GM21381 (cell line): ENCODE measurements at regions not wholly inside any gene's neighbourhood (a gene's known extent, or its start where the extent isn't known, plus 50 kb on each side); places are given as distances from the start of the nearest gene placed in this dataset.
A peak's percentile ranks its signal among the peaks of the same experiment; 100 is the strongest.
"Not testable (repeated sequence)": the region's sequence is repeated elsewhere in the genome, so short reads cannot be mapped to it uniquely, and the experiment has no call there.

Source experiments
- ATAC-seq: cut with Tn5 transposase; IDR thresholded peaks from one replicate; pipeline ENCODE4 v1.9.1; 2021; ENCODE audit warnings: mild to moderate bottlenecking, moderate library complexity; ENCODE audit not compliant: unreplicated experiment

DNA sequence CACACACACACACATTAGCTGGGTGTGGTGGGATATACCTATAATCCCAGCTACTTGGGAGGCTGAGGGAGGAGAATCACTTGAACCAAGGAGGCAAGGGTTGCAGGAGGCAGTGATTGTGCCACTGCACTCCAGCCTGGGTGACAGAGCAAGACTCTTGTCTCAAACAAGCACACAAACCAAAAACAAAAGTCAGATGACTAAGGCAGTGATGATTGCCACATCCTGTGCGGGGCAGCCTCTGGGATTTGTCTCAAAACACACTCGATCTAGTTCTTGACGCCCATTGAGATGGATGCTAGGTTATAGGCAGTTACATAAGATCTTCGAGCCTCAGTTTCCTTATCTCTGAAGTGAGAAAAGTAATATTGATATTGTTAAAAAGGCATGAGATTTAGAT is 57.8 kb upstream of the NBPF8 start:
- not testable (repeated sequence) for ATAC-seq

DNA sequence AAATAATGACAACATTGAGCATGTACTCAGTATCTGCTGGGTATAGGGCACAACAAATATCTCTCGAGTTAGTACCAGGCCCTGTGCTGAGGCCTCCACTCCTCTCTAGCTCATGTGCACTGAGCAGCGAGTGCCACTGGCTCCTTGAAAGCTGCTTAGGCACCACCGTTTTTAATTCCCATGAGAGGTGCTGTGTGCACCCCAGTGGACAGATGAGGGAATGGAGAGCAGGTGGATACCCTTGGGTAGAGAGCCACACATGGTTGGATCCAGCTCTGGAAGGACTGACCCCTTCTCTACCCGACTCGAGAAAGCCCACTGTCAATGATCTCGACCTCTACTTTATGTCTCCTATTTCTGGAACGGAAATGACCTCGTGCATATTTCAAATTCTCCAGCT is 58.7 kb upstream of the NBPF8 start:
- not testable (repeated sequence) for ATAC-seq

DNA sequence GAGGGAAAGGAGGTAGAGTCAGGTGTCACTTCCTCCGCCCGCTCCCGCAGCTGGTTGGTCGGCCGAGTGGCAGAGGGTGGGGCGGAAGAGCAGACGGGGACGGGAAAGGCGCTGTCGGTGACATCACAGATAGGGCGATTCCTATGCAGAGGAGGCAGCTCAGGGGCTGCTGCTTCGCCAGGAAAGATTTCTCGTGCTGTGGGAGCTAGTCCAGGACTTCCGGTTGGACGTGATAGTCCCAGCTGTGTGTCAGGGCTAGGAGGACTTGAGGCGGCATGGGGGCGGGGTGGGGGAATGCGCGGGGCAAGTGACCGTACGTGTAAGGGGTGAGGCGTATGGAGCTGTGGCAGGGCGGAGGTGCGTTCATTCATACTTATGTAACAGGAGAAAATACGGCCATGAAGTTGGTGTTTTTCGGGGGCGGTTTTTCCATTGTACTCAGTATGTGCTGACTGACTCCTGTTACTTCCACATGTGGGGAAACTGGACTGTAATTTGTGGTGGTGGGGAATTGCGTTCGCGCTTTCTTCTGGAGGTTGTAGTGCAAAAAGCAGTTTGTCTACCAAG is 60.1 kb upstream of the NBPF8 start:
- peak; percentile 90 for ATAC-seq

DNA sequence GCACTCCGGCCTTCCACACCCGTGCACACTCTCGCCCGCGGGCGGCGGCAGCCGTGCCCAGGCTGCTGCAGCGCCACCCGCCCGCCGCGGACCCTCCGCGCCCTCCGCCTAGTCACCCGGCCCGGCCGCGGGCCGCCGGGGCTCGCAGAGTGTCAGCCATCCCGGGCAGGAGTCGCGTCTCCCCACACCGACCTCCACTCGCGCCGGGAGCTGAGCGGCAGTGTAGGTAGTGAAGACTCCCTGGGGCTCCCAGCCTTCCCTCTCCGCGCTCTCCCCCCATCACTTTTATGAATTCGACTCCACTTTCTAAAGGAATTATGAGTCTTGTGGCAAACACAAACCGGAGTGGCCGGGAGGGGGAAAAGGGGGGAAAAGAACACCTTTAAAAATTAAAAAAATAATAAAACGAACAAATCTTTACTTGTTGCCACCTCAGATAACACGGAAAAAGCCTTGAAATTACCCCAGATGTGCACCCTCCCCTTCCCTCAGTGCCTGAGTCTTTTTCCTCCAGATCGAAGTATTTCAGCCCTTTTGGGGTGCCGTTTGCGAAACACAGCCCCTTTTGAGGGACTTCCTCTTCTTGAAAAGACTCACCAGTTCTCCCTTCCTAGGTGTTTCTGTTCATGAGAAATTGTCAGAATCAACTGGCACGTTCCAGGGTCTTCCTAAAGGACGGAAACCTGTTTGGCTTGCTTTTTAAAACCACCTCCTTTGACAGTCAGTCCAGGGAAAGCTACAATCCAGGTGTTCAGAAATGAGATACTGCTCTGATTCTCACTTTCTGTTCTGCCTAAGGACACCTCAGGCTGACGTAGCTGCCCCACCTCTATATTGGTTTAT is 72.4 kb upstream of the NBPF8 start:
- not testable (repeated sequence) for ATAC-seq

DNA sequence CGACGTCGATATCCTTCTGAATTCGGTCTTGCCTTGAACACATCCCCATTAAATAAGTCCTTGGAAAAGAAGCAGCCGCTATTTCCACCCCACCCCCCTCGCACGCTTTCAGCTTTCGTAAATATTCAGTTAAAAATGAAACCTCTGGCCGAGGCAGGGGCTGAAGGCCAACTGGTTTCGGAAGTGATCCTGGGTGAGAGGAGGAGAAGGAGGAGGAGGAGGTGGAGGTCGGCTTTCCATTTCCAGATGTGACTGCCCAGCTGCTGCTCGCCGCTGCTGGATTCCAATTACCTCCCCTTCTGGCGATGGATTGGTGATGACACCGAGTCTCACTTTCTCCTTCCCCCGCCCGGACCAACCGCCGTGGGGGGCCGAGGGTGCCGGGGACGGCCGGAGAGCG is 73.1 kb upstream of the NBPF8 start:
- ATAC-seq: not testable (repeated sequence)

DNA sequence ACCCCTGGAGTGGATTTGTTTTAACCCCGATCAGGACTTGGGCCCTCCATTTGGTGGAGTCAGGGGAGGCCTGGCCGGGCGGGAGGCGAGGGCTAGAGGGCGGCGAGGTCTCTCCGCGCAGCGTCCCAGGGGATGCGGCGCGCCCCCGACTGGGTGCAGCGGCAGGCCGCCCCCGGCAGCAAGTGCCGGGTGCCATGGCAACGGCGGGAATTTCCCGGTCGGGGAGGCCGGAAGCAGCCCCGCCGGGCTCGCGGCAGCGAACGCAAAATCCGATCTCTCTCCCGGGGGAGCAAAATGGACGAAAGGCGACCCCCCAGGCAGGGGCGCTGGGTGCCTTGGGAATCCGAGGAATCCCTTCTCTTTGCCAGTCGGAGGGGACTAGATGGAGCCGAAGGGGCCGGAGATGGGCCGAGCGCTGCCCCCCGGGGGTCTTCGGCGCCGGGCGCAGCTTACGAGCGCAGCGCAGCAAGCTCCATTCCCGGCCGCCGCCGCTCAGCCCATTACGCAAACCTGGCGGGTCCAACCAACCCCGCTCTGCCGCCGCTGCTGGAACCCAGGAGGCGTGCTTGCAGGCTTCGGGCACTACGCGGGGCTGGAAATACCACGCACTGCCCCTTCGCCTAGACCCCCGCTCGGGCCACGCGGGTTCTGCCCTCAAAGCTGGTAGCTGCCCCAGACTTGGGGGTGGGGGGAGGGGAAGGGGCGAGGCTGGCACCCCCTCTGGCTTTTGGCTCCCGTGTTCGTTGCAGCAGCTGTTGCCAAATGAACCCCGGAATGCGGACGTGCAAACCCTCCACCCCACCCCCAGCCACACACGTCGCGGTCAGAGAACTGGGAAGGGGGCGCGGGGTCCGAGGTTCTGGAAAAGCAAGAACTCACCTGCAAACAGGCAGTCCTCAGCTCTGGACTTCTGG is 73.7 kb upstream of the NBPF8 start:
- not testable (repeated sequence) for ATAC-seq

DNA sequence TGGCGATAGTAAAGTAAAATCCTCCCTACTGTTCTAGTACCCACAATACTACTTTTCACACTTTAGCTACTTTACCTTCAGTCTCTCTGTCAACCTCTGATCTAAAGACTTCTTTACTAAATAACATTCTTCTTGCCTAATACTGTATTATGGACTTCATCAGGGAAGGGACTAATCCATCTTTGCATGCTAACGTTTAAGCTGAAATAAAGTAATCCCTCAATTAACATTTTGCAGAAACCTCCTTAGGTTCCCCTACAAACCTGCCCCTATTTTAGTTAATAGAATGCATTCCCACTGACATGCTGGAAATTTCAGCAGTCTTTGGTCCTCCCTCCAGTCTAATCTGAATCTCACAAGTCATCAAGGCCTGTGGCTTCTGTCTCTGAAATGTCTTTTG is 99.1 kb upstream of the NBPF8 start:
- not testable (repeated sequence) for ATAC-seq

DNA sequence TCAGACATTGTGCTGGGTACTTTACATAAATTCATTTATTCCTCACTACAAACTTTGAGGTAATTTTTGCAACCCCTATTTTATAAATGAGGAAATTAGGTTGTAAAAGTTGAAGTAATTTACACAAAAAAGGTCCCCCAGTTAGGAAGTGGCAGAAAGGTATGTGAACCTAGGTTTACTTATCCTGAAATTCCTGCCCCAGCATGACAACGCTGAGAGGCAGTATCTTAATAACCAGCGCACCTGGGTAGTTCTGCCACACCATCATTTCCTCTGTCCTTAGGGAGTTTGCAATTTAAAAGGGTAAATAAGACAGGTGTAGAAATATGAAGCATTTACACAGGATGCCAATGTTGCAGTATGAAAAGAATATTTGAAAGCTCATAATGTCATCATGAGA is 102.9 kb upstream of the NBPF8 start:
- not testable (repeated sequence) for ATAC-seq

DNA sequence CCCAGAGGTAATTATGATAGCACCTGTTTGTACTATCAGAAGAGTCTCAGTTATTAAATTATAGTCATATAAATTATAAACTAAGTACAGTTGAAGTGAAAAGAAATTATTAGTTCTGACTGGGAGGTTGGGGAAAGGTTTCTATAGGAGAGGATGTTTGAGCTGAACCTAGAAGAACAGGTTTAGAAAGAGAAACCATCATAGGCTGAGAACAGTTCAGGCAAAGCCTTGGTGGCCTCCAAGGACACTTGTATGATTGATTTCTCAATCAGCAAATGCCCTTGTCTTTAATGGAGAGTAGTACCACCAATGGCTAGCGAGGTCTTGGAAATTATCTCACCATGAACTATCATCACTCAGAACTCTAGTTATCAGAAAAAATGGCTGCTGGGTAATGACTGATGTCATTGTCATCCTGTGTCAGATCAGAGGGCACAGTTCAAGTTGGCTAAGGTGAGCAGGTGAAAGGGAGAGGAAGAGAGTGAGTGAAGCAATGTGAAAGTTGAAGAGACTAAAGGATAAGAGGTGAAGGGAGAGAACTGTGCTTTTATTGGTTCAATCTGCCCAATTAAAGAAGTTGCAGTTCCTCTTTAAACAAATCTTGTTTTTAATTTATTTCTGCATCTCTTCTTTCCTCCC is 105.8 kb upstream of the NBPF8 start:
- ATAC-seq: not testable (repeated sequence)

DNA sequence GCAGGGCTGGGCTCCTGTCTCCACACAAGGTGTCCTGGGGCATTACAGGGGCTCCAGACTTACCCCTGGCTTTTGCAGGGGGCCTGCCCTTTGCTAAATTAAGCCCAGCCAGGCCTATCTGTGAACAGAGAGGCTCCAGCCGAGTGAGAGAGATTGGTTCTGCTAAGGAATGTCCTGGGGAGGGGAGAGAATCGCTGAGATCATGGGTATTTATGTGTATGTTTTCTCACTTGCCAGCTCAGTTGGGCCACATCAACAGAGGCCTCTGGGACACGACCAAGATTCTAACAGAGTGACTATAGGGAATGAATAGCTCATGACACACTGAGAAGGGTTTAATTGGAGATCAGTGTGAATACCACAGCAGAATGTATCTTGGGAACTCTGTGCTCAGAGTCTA is 109.8 kb upstream of the NBPF8 start:
- ATAC-seq: not testable (repeated sequence)

DNA sequence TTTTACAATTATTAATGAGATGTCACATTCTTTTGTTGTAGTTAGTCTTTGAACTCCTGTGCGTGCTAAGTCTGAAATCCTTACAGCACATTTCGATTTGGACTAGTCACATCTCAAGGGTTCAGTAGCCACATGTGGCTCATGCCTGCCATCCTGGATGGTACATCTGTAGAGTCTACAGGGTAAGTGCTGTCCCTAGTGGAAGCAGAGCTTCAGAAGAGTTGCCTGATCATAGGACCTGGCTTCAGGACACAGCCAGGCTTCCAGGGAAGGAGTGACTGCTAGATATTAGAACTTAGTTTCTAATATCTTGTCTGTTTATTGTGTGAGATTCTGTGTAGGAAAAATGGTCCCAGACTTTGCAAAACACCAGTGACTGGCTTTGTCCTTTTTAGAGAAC is 110.5 kb upstream of the NBPF8 start:
- not testable (repeated sequence) for ATAC-seq

DNA sequence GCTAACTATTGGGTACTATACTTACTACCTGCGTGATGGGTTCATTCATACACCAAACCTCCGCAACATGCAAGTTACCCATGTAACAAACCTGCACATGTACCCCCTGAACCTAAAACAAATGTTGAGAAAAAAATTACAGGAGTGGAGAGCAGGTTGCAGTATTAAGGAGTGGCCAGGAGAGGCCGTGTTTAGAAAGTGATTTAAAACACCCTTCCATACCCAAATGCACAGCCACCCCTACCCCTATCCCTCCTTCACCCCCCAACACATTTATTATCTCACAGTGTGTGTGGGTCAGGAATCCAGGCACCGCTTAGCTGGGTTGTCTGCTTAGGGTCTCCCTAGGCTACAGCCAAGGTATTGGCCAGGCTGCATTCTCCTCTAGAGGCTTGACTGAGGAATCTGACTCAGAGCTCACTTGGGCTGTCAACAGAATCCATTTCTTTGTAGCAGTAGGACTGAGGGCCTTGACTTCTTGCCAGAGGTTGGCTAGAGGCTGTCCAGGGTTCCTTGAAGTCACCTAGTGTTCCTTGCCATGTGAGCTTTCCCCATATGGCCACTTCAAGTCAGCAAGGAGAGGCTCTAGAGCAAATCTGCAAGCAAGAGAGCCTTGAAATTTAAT is 115.3 kb upstream of the NBPF8 start:
- ATAC-seq: not testable (repeated sequence)

DNA sequence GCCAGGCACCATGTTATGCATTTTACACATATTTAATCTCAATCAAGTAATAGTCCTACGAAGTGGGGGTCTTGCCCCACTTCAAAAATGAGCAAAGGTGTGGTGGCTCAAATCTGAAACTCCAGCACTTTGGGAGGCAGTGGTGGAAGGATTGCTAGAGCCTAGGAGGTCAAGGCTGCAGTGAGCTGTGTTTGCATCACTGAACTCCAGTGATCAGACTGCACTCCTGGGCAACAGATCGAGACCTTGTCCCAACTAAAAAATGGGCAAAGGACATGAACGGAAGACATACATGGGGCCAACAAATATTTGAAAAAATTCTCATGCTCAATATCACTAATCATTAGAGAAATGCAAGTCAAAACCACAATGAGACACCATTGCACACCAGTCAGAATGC is 116.3 kb upstream of the NBPF8 start:
- not testable (repeated sequence) for ATAC-seq

DNA sequence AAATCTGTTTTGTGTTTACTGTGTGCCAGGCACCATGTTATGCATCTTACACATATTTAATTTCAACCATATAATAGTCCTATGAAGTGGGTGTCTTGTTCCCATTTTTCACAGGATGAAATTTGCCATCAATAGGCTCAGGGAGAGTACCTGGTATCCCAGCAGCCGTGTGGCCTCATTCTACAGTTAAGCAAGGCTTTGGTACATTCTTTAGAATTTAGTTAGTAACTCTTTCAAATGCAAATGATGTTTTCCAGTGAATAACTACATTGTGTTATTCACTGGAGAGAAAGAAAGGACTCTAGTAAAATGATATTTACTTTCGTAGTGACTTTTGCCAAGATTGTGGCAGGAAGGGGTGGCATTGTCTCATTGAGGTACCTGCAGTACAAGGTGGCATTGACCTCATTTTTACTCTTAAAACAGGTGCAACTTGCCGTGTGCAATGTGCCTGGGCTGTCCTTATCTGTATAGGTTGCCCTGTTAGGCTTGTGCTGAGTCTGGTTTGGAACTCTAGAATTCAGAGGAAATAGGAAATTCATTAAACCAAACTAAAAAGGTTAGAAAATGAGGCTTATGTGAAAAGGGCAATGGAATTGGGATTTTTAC is 117.4 kb upstream of the NBPF8 start:
- not testable (repeated sequence) for ATAC-seq

DNA sequence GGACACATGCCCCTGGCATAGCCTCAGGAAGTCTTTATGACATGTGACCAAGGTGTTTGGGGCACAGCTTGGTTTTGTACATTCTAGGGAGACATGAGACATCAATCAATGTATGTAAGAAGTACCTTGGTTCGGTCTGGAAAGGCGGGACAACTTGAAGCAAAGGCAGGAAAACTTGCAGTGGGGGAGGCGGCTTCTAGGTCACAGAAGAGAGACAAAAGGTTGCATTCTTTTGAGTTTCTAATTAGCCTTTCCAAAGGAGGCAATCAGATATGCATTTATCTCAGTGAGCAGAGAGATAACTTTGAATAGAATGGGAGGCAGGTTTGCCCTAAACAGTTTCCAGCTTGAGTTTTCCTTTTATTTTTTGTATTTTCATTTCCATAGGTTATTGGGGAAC is 113.8 kb upstream of the SEC22B start:
- ATAC-seq: not testable (repeated sequence)

DNA sequence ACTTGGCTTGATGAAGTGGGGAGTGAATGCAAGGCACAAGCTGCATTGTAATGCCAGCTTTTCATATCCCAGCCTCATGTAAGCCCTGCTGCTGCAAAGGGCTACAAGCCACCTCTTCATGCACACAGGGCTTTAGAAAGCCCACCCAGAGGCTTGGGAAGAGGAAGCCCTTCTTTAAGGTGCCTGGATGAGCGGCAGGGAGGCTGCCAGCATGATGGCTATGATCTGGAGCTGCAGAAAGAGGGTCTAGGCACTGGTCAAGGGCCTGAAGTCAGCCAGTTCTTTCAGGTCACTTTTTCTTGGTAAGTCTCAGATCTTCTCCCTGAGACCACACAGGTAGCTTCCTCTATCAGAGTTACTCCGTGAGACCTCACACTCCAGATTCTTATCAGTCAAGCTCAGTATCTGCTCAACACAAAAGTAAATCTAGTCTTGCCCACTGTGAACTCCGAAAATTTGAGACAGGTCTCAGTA is 113.3 kb upstream of the SEC22B start:
- ATAC-seq: not testable (repeated sequence)

DNA sequence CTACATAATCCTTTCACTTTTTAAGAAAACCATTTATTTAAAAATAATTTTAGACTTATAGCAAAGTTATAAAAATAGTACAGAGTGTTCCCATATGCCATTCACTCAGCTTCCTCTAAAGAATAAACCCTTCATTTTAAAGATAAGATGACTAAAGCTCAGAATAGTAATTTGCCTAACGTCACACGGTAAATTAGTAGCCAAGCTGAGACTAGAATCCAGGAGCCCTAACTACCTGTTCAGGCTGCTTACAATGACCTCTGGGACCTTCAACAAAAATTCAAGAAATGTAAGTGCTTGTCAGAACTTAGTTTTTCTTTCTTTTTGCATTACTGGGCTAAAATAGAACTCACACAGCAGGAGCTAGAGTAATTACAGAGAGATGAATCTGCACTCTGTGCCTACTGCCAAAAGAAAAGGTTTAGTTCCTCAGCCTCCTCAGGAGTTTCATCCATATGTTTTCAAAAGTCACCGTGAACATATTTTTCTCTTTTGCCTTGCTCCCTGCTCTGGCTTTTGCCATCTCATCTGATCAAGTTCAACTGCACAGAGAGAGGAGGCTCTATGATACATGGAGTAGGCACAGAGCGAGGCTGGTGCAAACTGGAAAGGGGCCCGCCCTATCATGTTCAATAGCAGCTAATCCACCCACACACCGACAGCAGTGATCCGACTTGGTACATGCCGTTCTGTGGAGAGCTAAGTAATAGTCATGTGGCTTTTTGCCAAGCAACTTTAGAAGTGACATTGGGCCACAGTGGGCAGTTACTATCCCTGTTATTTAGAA is 112.7 kb upstream of the SEC22B start:
- ATAC-seq: not testable (repeated sequence)

DNA sequence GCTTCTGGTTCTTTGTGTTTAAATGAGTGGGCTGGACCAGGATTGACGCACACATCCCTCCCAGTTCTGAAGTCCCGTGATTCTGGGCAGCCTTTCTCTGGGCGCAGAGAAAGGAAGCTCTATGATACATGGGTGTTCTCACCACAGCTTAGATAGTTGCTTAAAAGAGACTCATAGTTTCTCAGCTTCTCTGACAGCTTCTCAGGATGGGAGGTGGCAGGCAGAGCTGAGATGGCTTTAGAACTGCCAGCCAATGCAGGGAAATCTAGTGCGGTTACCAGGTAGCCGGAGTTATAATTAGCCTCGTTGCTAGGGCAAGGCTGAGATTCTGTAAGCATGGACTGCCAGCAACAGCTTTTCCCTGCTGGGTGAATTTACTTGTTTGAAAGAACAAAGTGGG is 111.8 kb upstream of the SEC22B start:
- ATAC-seq: not testable (repeated sequence)
